ENCODE measurements at regions not wholly inside any gene's neighbourhood (a gene's known extent, or its start where the extent isn't known, plus 50 kb on each side); places are given as distances from the start of the nearest gene placed in this dataset.

DNA sequence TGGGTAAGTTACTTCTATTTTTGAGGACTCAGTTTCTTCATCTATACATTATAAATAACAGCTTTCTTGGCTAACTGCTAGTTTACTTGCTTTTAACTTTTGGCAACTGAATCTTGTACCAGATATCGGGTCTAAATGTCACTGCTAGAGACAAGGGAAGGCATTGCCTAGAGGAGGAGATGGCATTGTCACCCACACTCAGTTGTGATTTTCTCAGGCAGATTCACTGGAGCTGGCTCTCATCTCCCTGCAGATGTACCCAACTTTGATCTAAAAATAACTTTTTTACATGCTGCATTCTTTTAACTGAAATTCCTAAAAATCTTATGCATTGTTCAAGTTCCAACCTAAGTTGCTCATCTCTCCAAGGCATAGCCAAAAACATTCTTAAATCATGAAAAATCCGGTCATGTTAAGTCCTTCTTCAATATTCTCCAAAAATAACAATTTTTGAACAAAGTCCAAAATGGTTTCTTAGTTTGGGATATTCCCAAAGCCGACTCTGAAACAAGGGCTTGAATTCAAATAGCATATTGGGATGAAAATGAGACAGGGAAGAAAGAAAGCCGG is 469.0 kb upstream of the BOD1L1 start (continued):
- TF ChIP-seq RXRA (IDR thresholded peaks at IDR 0.05; ENCODE audit: insufficient read depth, low read depth, low read length) (no peak), SUZ12 (IDR thresholded peaks at IDR 0.05; ENCODE audit: low read length) (no peak)

Data from H1 (cell line).